Sigmoid colon (tissue), 6 donors: ENCODE measurements at regions not wholly inside any gene's neighbourhood (a gene's known extent, or its start where the extent isn't known, plus 50 kb on each side); places are given as distances from the start of the nearest gene placed in this dataset.

ENCODE experiments used
- DNase-seq: peaks from one replicate; pipeline ENCODE4 v3.0.0-alpha.2; 2019
- H3K27ac ChIP-seq, 4 donors: fragments of 200-600 bp; sonication (generic); one replicate each; pipeline ENCODE4 v1.5.1; 2016 to 2019; ENCODE audit warnings: mild to moderate bottlenecking in 1 of 4
- H3K27me3 ChIP-seq, 3 donors: fragments of 200-600 bp; sonication (generic); one replicate each; pipeline ENCODE4 v1.5.1; 2019; ENCODE audit warnings: mild to moderate bottlenecking in 1 of 3
- H3K36me3 ChIP-seq, 4 donors: fragments of 200-600 bp; sonication (generic); one replicate each; pipeline ENCODE4 v1.5.1; 2016 to 2019
- H3K4me1 ChIP-seq, 4 donors: fragments of 200-600 bp; sonication (generic); one replicate each; pipeline ENCODE4 v1.5.1; 2017 to 2019
- H3K4me3 ChIP-seq, 4 donors: fragments of 200-600 bp; sonication (generic); one replicate each; pipeline ENCODE4 v1.5.1; 2017 to 2019; ENCODE audit warnings: mild to moderate bottlenecking in 2 of 4, moderate library complexity in 1 of 4
- H3K9me3 ChIP-seq, 4 donors: fragments of 200-600 bp in 3 of 4; sonication (generic) in 3 of 4; one replicate each; pipeline versions ENCODE4 v1.5.1 to v1.6.1; 2013 to 2019
- CTCF ChIP-seq, 4 experiments: fragments of 450-650 bp in 3 of 4; fragments of 200-600 bp in 1 of 4; IDR thresholded peaks; one replicate each; pipeline ENCODE4 v1.5.1; 2016 to 2019; ENCODE audit warnings: antibody characterized with exemption in 4 of 4, mild to moderate bottlenecking in 3 of 4, moderate library complexity in 2 of 4
- EP300 ChIP-seq, 4 donors: sonication (generic); formaldehyde crosslinking; IDR thresholded peaks; one replicate each; pipeline ENCODE4 v1.6.1; 2017; ENCODE audit warnings: antibody characterized with exemption in 4 of 4
- POLR2A ChIP-seq, 2 donors: fragments of 450-650 bp; IDR thresholded peaks; one replicate each; pipeline ENCODE4 v1.6.1; 2016; ENCODE audit warnings: antibody characterized with exemption in 2 of 2, mild to moderate bottlenecking in 2 of 2, moderate library complexity in 2 of 2
- POLR2AphosphoS5 ChIP-seq, 4 donors: sonication (generic); formaldehyde crosslinking; IDR thresholded peaks; one replicate each; pipeline ENCODE4 v1.6.1; 2017; ENCODE audit warnings: antibody characterized with exemption in 4 of 4
- WGBS, 2 donors: extraction: QIAGEN DNeasy Blood & Tissue Kit; methylation state at CpG; one replicate each; pipeline ENCODE4 v1.1.7; 2013; 5-methylcytosine and 5-hydroxymethylcytosine counted together
- intact Hi-C: fragments of 100-400 bp; cut with DNase I; formaldehyde crosslinking; loops from one replicate; pipeline ENCODE4 v1.15.1; 2023
- donor health status: healthy with polysubstance abuse.
- donor health status: healthy.

GRCh38 chr9:68640421-68641089 is 64.5 kb upstream of the PIP5K1B start:
- Histone ChIP-seq H3K4me3 (no peak overlapping the region), H3K27ac (no peak overlapping the region), H3K9me3 (no peaks in the 10 kb centered on the region), H3K4me1 (no peaks in the 10 kb centered on the region), H3K27me3 (no peaks in the 10 kb centered on the region), H3K36me3 (no peaks in the 10 kb centered on the region)
- intact Hi-C loops = no loop called here
- no peak for TF ChIP-seq CTCF (IDR thresholded peaks at IDR 0.05)
- no peak for TF ChIP-seq EP300 (IDR thresholded peaks at IDR 0.05)
- TF ChIP-seq POLR2A (IDR thresholded peaks at IDR 0.05) = no peak
- no peak for TF ChIP-seq POLR2AphosphoS5 (IDR thresholded peaks at IDR 0.05)
- DNase-seq = no peak
- 72 to 89% methylated on average over 4 of the region's 4 CpGs for WGBS, 2 donors

- Histone ChIP-seq H3K4me1 (no peaks in the 10 kb centered on the region), H3K4me3 (no peak overlapping the region), H3K36me3 (no peaks in the 10 kb centered on the region), H3K9me3 (no peaks in the 10 kb centered on the region), H3K27ac (no peak overlapping the region), H3K27me3 (no peaks in the 10 kb centered on the region)
- WGBS, 2 donors = 69 to 85% methylated on average over 11 of the region's 11 CpGs
- intact Hi-C loops = no loop called here
- no peak for TF ChIP-seq POLR2AphosphoS5 (IDR thresholded peaks at IDR 0.05)
- no peak for TF ChIP-seq EP300 (IDR thresholded peaks at IDR 0.05)
- no peak for TF ChIP-seq CTCF (IDR thresholded peaks at IDR 0.05)
- TF ChIP-seq POLR2A (IDR thresholded peaks at IDR 0.05) = no peak
- no peak for DNase-seq
Observed at GRCh38 chr9:68643901-68644809, 60.9 kb upstream of the PIP5K1B start.

GRCh38 chr9:68644831-68645230 is 60.2 kb upstream of the PIP5K1B start:
- intact Hi-C loops = no loop called here
- no peaks in the 10 kb centered on the region for H3K27me3 ChIP-seq

GRCh38 chr9:68648164-68648563 is 56.9 kb upstream of the PIP5K1B start:
- 36 to 79% methylated on average over 3 of the region's 3 CpGs for WGBS, 2 donors
- TF ChIP-seq POLR2A (IDR thresholded peaks at IDR 0.05) (no peak), CTCF (IDR thresholded peaks at IDR 0.05) (no peak), POLR2AphosphoS5 (IDR thresholded peaks at IDR 0.05) (no peak), EP300 (IDR thresholded peaks at IDR 0.05) (no peak)

More at GRCh38 chr9:68644831-68645230, 60.2 kb upstream of the PIP5K1B start:
- whole genome bisulfite sequencing, 2 donors = 79 to 89% methylated on average over 3 of the region's 3 CpGs
- no peaks in the 10 kb centered on the region for H3K9me3 ChIP-seq
- DNase-seq = no peak
- no peak overlapping the region for H3K27ac ChIP-seq
- no peaks in the 10 kb centered on the region for H3K4me1 ChIP-seq
- H3K4me3 ChIP-seq = no peak overlapping the region
- no peaks in the 10 kb centered on the region for H3K36me3 ChIP-seq
- no peak for TF ChIP-seq POLR2AphosphoS5 (IDR thresholded peaks at IDR 0.05)
- TF ChIP-seq CTCF (IDR thresholded peaks at IDR 0.05) = no peak
- no peak for TF ChIP-seq POLR2A (IDR thresholded peaks at IDR 0.05)

More at GRCh38 chr9:68648164-68648563, 56.9 kb upstream of the PIP5K1B start:
- DNase-seq = no peak
- Histone ChIP-seq H3K27ac (no peak overlapping the region), H3K9me3 (no peaks in the 10 kb centered on the region), H3K4me1 (no peaks in the 10 kb centered on the region), H3K4me3 (no peak overlapping the region), H3K36me3 (no peaks in the 10 kb centered on the region), H3K27me3 (no peaks in the 10 kb centered on the region)
- intact Hi-C loops = no loop called here
